ENCODE measurements at regions not wholly inside any gene's neighbourhood (a gene's known extent, or its start where the extent isn't known, plus 50 kb on each side); places are given as distances from the start of the nearest gene placed in this dataset.

GRCh38 chr3:73298243-73299183 lies 237.1 kb downstream of the EBLN2 start:
- TF ChIP-seq TCF7L2 (IDR thresholded peaks at IDR 0.05; ENCODE audit: low read depth, low read length) (no peak), REST (IDR thresholded peaks at IDR 0.05; ENCODE audit: insufficient read depth in 1 of 2, low read depth in 2 of 2, low read length in 1 of 2) (no peak), CTCF (IDR thresholded peaks at IDR 0.05) (no peak), POLR2AphosphoS5 (IDR thresholded peaks at IDR 0.05; ENCODE audit: low read depth, low read length) (no peak), SIN3A (IDR thresholded peaks at IDR 0.05; ENCODE audit: borderline replicate concordance, insufficient read depth, low read depth, low read length) (no peak)
- CTCF ChIA-PET, result no interaction called here
- no peak overlapping the region for H3K4me3 ChIP-seq (ENCODE audit: low read depth in 2 of 2, low read length in 2 of 2)
- intact Hi-C loops (cut with micrococcal nuclease; ENCODE audit: unreplicated experiment), result no loop called here
- no peaks in the 10 kb centered on the region for H3K9me3 ChIP-seq (ENCODE audit: control insufficient read depth, insufficient read depth, low read depth, low read length)
- BruUV-seq (replicated peaks), result no TSS peak
- no peaks in the 10 kb centered on the region for H3K36me3 ChIP-seq (ENCODE audit: control insufficient read depth, insufficient read depth, low read length)
- H3K27me3 ChIP-seq (ENCODE audit: control insufficient read depth, insufficient read depth, low read length), result peaks cover 6% of the 10 kb centered on the region
- DNase-seq (ENCODE audit: low read depth, low spot score), result no peak
- no peak overlapping the region for H3K27ac ChIP-seq (ENCODE audit: low read length)
- in situ Hi-C loops (cut with HindIII; ENCODE audit: low pct_unique_long_range_greater_than_20kb, low sequenced_read_pairs), result no loop called here
- POLR2A ChIA-PET, result no interaction called here
- no peaks in the 10 kb centered on the region for H3K4me1 ChIP-seq (ENCODE audit: control insufficient read depth, insufficient read depth, low read length)
- no peak for ATAC-seq

GRCh38 chr3:73299184-73299691 lies 237.8 kb downstream of the EBLN2 start:
- CTCF ChIA-PET, result no interaction called here
- DNase-seq (ENCODE audit: low read depth, low spot score), result no peak
- TF ChIP-seq TCF7L2 (IDR thresholded peaks at IDR 0.05; ENCODE audit: low read depth, low read length) (no peak), REST (IDR thresholded peaks at IDR 0.05; ENCODE audit: insufficient read depth in 1 of 2, low read depth in 2 of 2, low read length in 1 of 2) (no peak), POLR2AphosphoS5 (IDR thresholded peaks at IDR 0.05; ENCODE audit: low read depth, low read length) (no peak)
- H3K4me1 ChIP-seq (ENCODE audit: control insufficient read depth, insufficient read depth, low read length), result no peaks in the 10 kb centered on the region
- H3K36me3 ChIP-seq (ENCODE audit: control insufficient read depth, insufficient read depth, low read length), result no peaks in the 10 kb centered on the region
- POLR2A ChIA-PET, result no interaction called here
- no peaks in the 10 kb centered on the region for H3K9me3 ChIP-seq (ENCODE audit: control insufficient read depth, insufficient read depth, low read depth, low read length)
- no peak for ATAC-seq
- BruUV-seq (replicated peaks), result no TSS peak
- no peak overlapping the region for H3K27ac ChIP-seq (ENCODE audit: low read length)
- H3K27me3 ChIP-seq (ENCODE audit: control insufficient read depth, insufficient read depth, low read length), result peaks cover 6% of the 10 kb centered on the region
- in situ Hi-C loops (cut with HindIII; ENCODE audit: low pct_unique_long_range_greater_than_20kb, low sequenced_read_pairs) (no loop called here), intact Hi-C loops (cut with micrococcal nuclease; ENCODE audit: unreplicated experiment) (no loop called here)
- H3K4me3 ChIP-seq (ENCODE audit: low read depth in 2 of 2, low read length in 2 of 2), result no peak overlapping the region

Measured in Panc1 (cell line).